ENCODE measurements at regions not wholly inside any gene's neighbourhood (a gene's known extent, or its start where the extent isn't known, plus 50 kb on each side); places are given as distances from the start of the nearest gene placed in this dataset.

DNA sequence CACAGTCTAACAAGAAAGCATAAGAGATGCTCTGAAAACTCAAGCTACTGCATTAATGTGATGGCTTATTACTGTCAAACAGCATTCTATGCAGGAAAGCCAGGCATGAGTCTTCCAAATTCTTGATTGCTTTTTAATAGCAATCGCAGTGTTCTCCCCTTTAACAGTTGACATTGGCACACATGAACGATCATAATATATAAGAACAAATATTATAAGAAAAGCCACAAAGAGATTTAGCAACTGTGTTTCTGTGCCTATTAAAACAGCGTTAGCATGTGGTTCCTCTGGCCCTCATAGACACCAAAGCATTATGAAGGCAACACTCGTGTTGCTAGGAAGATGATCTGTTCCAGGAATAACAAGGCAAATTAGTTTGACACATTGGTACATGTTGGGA, 245.0 kb downstream of the ACKR3 start:
- TF ChIP-seq GATA2 (IDR thresholded peaks at IDR 0.05; ENCODE audit: low read depth, low read length), result no peak
- no peak for TF ChIP-seq GATA3 (IDR thresholded peaks at IDR 0.05; ENCODE audit: low read depth, low read length)

Data from SH-SY5Y (cell line).